ENCODE measurements at regions not wholly inside any gene's neighbourhood (a gene's known extent, or its start where the extent isn't known, plus 50 kb on each side); places are given as distances from the start of the nearest gene placed in this dataset.

- Mint-ChIP-seq H3K27me3 (ENCODE audit: unreplicated experiment) (no peaks in the 10 kb centered on the region), H3K36me3 (ENCODE audit: low read depth, unreplicated experiment) (no peaks in the 10 kb centered on the region), H3K4me3 (ENCODE audit: unreplicated experiment) (no peak overlapping the region), H3K9me3 (ENCODE audit: unreplicated experiment) (no peaks in the 10 kb centered on the region), H3K27ac (ENCODE audit: unreplicated experiment) (no peak overlapping the region), H3K4me1 (ENCODE audit: unreplicated experiment) (no peaks in the 10 kb centered on the region)
- no peak for DNase-seq (ENCODE audit: low spot score)
- no peak for TF ChIP-seq CTCF (IDR thresholded peaks at IDR 0.05; ENCODE audit: unreplicated experiment)
Measured at GRCh38 chr2:63678085-63678484, 89.3 kb downstream of the MDH1 start.

- Mint-ChIP-seq H3K9me3 (ENCODE audit: unreplicated experiment) (no peaks in the 10 kb centered on the region), H3K4me1 (ENCODE audit: unreplicated experiment) (no peaks in the 10 kb centered on the region), H3K27me3 (ENCODE audit: unreplicated experiment) (no peaks in the 10 kb centered on the region), H3K27ac (ENCODE audit: unreplicated experiment) (no peak overlapping the region), H3K36me3 (ENCODE audit: low read depth, unreplicated experiment) (no peaks in the 10 kb centered on the region), H3K4me3 (ENCODE audit: unreplicated experiment) (no peak overlapping the region)
- no peak for TF ChIP-seq CTCF (IDR thresholded peaks at IDR 0.05; ENCODE audit: unreplicated experiment)
- DNase-seq (ENCODE audit: low spot score) = no peak
Measured at GRCh38 chr2:63678551-63678950, 89.8 kb downstream of the MDH1 start.

- no peaks in the 10 kb centered on the region for H3K9me3 Mint-ChIP-seq (ENCODE audit: unreplicated experiment)
- no peaks in the 10 kb centered on the region for H3K36me3 Mint-ChIP-seq (ENCODE audit: low read depth, unreplicated experiment)
- H3K27me3 Mint-ChIP-seq (ENCODE audit: unreplicated experiment) = no peaks in the 10 kb centered on the region
- no peak for TF ChIP-seq CTCF (IDR thresholded peaks at IDR 0.05; ENCODE audit: unreplicated experiment)
- no peak overlapping the region for H3K27ac Mint-ChIP-seq (ENCODE audit: unreplicated experiment)
- no peak overlapping the region for H3K4me3 Mint-ChIP-seq (ENCODE audit: unreplicated experiment)
- no peak for DNase-seq (ENCODE audit: low spot score)
- H3K4me1 Mint-ChIP-seq (ENCODE audit: unreplicated experiment) = no peaks in the 10 kb centered on the region
Measured at GRCh38 chr2:63679252-63679855, 90.6 kb downstream of the MDH1 start.

GRCh38 chr2:63680455-63680854, 91.7 kb downstream of the MDH1 start:
- no peaks in the 10 kb centered on the region for H3K27me3 Mint-ChIP-seq (ENCODE audit: unreplicated experiment)
- DNase-seq (ENCODE audit: low spot score) = no peak
- no peak overlapping the region for H3K4me3 Mint-ChIP-seq (ENCODE audit: unreplicated experiment)
- no peaks in the 10 kb centered on the region for H3K36me3 Mint-ChIP-seq (ENCODE audit: low read depth, unreplicated experiment)
- no peak overlapping the region for H3K27ac Mint-ChIP-seq (ENCODE audit: unreplicated experiment)
- no peaks in the 10 kb centered on the region for H3K9me3 Mint-ChIP-seq (ENCODE audit: unreplicated experiment)
- TF ChIP-seq CTCF (IDR thresholded peaks at IDR 0.05; ENCODE audit: unreplicated experiment) = no peak
- H3K4me1 Mint-ChIP-seq (ENCODE audit: unreplicated experiment) = no peaks in the 10 kb centered on the region

- Mint-ChIP-seq H3K4me3 (ENCODE audit: unreplicated experiment) (no peak overlapping the region), H3K27me3 (ENCODE audit: unreplicated experiment) (no peaks in the 10 kb centered on the region), H3K27ac (ENCODE audit: unreplicated experiment) (no peak overlapping the region), H3K4me1 (ENCODE audit: unreplicated experiment) (no peaks in the 10 kb centered on the region), H3K36me3 (ENCODE audit: low read depth, unreplicated experiment) (no peaks in the 10 kb centered on the region), H3K9me3 (ENCODE audit: unreplicated experiment) (no peaks in the 10 kb centered on the region)
- no peak for TF ChIP-seq CTCF (IDR thresholded peaks at IDR 0.05; ENCODE audit: unreplicated experiment)
- no peak for DNase-seq (ENCODE audit: low spot score)
Measured at GRCh38 chr2:63681896-63682295, 93.1 kb downstream of the MDH1 start.

Data from endothelial cell (in vitro differentiated cells).